Endothelial cell of umbilical vein (primary cell): ENCODE measurements at regions not wholly inside any gene's neighbourhood (a gene's known extent, or its start where the extent isn't known, plus 50 kb on each side); places are given as distances from the start of the nearest gene placed in this dataset.

ENCODE experiments used
- CTCF ChIP-seq, 2 donors: IDR thresholded peaks; 1 replicate in 1 of 2; 2 replicates in 1 of 2; pipeline ENCODE4 v1.5.1; 2011; ENCODE audit warnings: low read length in 2 of 2, mild to moderate bottlenecking in 2 of 2, moderate library complexity in 2 of 2, control low read depth in 1 of 2, inconsistent platforms in 1 of 2, low read depth in 1 of 2; ENCODE audit not compliant: insufficient read depth in 1 of 2; ENCODE audit errors: extremely low read depth in 1 of 2
- EZH2 ChIP-seq: IDR thresholded peaks from 2 replicates; pipeline ENCODE4 v1.6.1; 2012; ENCODE audit warnings: borderline replicate concordance, low read depth, mild to moderate bottlenecking, moderate library complexity, low read length, inconsistent platforms; ENCODE audit not compliant: severe bottlenecking
- FOS ChIP-seq: IDR thresholded peaks from 2 replicates; pipeline ENCODE4 v1.6.1; 2011; ENCODE audit warnings: mild to moderate bottlenecking, low read length, moderate library complexity, borderline replicate concordance; ENCODE audit not compliant: insufficient read depth
- GATA2 ChIP-seq: IDR thresholded peaks from 2 replicates; pipeline ENCODE4 v1.7.0; 2011; ENCODE audit warnings: low read depth, mild to moderate bottlenecking, moderate library complexity, mixed read lengths, low read length; ENCODE audit not compliant: insufficient read length, insufficient read depth
- JUN ChIP-seq: IDR thresholded peaks from 2 replicates; pipeline ENCODE4 v1.6.1; 2011; ENCODE audit warnings: borderline replicate concordance, low read depth; ENCODE audit not compliant: insufficient read length, insufficient read depth
- MAX ChIP-seq: IDR thresholded peaks from 2 replicates; pipeline ENCODE4 v1.6.1; 2011; ENCODE audit not compliant: insufficient read depth, insufficient read length
- MYC ChIP-seq: IDR thresholded peaks from one replicate; pipeline ENCODE4 v1.6.1; 2011; ENCODE audit warnings: mild to moderate bottlenecking, low read depth, low read length
- POLR2A ChIP-seq: IDR thresholded peaks from 2 replicates; pipeline ENCODE4 v1.6.1; 2012; ENCODE audit warnings: low read depth, mild to moderate bottlenecking, control low read depth, low read length
- POLR2AphosphoS5 ChIP-seq: IDR thresholded peaks from 2 replicates; pipeline ENCODE4 v1.6.1; 2012; ENCODE audit warnings: low read depth, mild to moderate bottlenecking, control low read depth, low read length, moderate library complexity; ENCODE audit not compliant: insufficient read depth

- TF ChIP-seq CTCF (IDR thresholded peaks at IDR 0.05; ENCODE audit: extremely low read depth in 1 of 2, insufficient read depth in 1 of 2, low read depth in 1 of 2, low read length in 2 of 2) (no peak), POLR2A (no peak), POLR2AphosphoS5 (no peak), MAX (no peak), MYC (no peak), JUN (no peak), FOS (no peak), EZH2 (no peak), GATA2 (no peak)
These were observed 138.3 kb upstream of the TSHZ2 start for GRCh38 chr20:52833901-52834300.
